Right lobe of liver (tissue), 4 donors: ENCODE measurements at regions not wholly inside any gene's neighbourhood (a gene's known extent, or its start where the extent isn't known, plus 50 kb on each side); places are given as distances from the start of the nearest gene placed in this dataset.

ENCODE experiments used
- POLR2A ChIP-seq: fragments of 450-650 bp; IDR thresholded peaks from one replicate; pipeline ENCODE4 v1.6.1; 2017; ENCODE audit warnings: antibody characterized with exemption, mild to moderate bottlenecking
- TF ChIP-seq, protein P1 (sequence below), 4 donors: fragments of 200-600 bp in 3 of 4; fragments of 450-650 bp in 1 of 4; IDR thresholded peaks; one replicate each; pipeline versions ENCODE4 v1.5.1 to v1.8.0; 2016 to 2022; ENCODE audit warnings: antibody characterized with exemption in 4 of 4, mild to moderate bottlenecking in 2 of 4
- donor health status: DM: no; HTN: no; CAD: no.
- donor health status: DM: no; HTN: no; CAD: no.
- donor health status: DM: no; HTN: yes; CAD: no.

DNA sequence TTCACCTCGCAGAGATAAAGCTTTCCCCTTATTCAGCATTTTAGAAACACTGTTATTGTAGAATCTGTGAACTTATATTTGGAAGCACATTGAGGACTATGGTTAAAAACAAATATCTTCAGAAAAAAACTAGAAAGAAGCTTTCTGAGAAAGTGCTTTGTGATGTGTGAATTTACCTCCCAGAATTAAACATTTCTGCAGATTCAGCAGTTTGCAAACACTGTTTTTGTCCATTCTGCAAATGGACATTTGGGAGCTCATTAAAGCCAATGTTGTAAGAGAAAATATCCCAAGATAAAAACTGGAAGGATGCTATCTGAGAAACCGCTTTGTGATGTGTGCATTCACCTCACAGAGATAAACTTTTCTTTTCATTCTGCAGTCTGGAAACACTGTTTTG is 272.7 kb downstream of the OR4A5 start:
- TF ChIP-seq, protein P1, sequence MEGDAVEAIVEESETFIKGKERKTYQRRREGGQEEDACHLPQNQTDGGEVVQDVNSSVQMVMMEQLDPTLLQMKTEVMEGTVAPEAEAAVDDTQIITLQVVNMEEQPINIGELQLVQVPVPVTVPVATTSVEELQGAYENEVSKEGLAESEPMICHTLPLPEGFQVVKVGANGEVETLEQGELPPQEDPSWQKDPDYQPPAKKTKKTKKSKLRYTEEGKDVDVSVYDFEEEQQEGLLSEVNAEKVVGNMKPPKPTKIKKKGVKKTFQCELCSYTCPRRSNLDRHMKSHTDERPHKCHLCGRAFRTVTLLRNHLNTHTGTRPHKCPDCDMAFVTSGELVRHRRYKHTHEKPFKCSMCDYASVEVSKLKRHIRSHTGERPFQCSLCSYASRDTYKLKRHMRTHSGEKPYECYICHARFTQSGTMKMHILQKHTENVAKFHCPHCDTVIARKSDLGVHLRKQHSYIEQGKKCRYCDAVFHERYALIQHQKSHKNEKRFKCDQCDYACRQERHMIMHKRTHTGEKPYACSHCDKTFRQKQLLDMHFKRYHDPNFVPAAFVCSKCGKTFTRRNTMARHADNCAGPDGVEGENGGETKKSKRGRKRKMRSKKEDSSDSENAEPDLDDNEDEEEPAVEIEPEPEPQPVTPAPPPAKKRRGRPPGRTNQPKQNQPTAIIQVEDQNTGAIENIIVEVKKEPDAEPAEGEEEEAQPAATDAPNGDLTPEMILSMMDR (IDR thresholded peaks at IDR 0.05) = no peak
- no peak for TF ChIP-seq POLR2A
